Neural crest cell (in vitro differentiated cells): ENCODE measurements at regions not wholly inside any gene's neighbourhood (a gene's known extent, or its start where the extent isn't known, plus 50 kb on each side); places are given as distances from the start of the nearest gene placed in this dataset.

Experiments
- DNase-seq: peaks from one replicate; pipeline ENCODE4 v3.0.0; 2021; ENCODE audit warnings: low read depth, mixed read lengths, low spot score
- H3K27ac Mint-ChIP-seq: one replicate; pipeline ENCODE4 v1.8.0; 2021; ENCODE audit warnings: mild to moderate bottlenecking, mixed read lengths; ENCODE audit not compliant: unreplicated experiment
- H3K27me3 Mint-ChIP-seq: 2 replicates; pipeline ENCODE4 v1.8.0; 2021; ENCODE audit warnings: low read depth, mild to moderate bottlenecking, mixed read lengths
- H3K36me3 Mint-ChIP-seq: 2 replicates; pipeline ENCODE4 v1.8.0; 2021; ENCODE audit warnings: low read depth, mild to moderate bottlenecking, mixed read lengths
- H3K4me1 Mint-ChIP-seq: 2 replicates; pipeline ENCODE4 v1.8.0; 2021; ENCODE audit warnings: mixed read lengths
- H3K4me3 Mint-ChIP-seq: one replicate; pipeline ENCODE4 v1.8.0; 2021; ENCODE audit warnings: mild to moderate bottlenecking, mixed read lengths
- H3K9me3 Mint-ChIP-seq: 2 replicates; pipeline ENCODE4 v1.8.0; 2021; ENCODE audit warnings: mixed read lengths
- CTCF ChIP-seq: fragments of 200-600 bp; sonication (generic); conservative IDR thresholded peaks from 2 replicates; pipeline ENCODE4 v1.5.0; 2021; ENCODE audit warnings: antibody characterized with exemption, mild to moderate bottlenecking

GRCh38 chr7:52781250-52781649, 254.2 kb upstream of the POM121L12 start:
- no peaks in the 10 kb centered on the region for H3K36me3 Mint-ChIP-seq

DNA sequence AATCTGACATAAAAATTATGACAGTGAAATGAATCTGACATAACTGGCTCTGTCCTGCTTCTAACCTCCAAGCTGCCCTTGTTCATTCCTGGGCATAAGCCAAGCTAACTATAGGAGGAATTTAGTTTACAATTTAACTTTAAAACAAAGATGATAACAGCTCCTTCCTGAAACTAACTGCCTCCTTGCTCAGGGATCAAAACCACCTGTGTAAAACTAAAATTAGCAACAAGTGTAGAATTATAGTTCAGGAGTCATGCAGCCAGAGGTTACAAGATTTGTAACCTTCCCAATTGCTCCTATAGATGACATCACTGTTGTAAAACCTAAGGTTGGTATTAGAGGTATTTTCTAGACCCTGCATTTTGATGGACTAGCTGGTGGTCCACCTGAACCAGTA, 256.4 kb upstream of the POM121L12 start:
- H3K4me1 Mint-ChIP-seq, result no peaks in the 10 kb centered on the region

More at GRCh38 chr7:52781250-52781649, 254.2 kb upstream of the POM121L12 start:
- no peaks in the 10 kb centered on the region for H3K4me1 Mint-ChIP-seq
- no peaks in the 10 kb centered on the region for H3K27me3 Mint-ChIP-seq
- H3K27ac Mint-ChIP-seq, result no peak overlapping the region
- H3K4me3 Mint-ChIP-seq, result no peak overlapping the region
- DNase-seq, result no peak
- no peak for TF ChIP-seq CTCF
- H3K9me3 Mint-ChIP-seq, result peaks cover 2% of the 10 kb centered on the region

DNA sequence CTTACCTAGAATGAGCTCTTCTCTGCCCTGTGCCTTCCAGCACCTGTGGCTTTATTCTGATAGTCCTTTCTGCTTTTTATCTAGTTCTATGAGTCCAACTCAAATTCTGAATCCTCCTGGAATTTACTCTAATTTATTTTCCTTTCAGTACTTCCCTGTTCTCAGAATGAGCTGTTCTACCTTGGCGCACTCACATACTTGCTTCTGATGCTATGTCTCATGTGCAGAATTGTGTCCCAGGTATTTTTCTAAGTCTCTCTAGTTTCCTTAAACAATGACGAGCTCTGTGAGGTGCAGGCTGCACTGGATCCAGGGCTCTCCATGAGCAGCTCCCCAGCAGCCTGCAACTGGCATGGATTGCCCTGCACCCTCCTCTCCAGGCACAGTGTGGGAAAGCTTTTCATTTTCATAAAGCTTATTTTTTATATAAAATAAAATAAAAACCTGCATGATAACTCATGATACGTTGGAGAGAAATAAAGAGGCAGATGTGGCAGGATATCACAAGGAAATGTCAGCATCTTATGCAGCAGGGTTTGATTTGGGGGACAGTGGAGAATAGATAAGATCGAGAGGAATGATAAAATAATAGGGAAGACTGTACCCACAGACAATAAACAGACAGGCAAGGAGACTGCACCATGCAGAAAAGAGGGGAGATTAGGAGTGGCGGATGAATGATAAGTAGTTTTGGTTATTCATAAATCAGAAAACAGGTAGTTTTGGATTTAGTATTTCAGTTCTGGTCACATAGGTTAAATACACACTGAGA, 258.2 kb upstream of the POM121L12 start:
- H3K36me3 Mint-ChIP-seq, result no peaks in the 10 kb centered on the region
- H3K27ac Mint-ChIP-seq, result no peak overlapping the region
- DNase-seq, result no peak
- no peak for TF ChIP-seq CTCF
- no peaks in the 10 kb centered on the region for H3K27me3 Mint-ChIP-seq
- H3K4me3 Mint-ChIP-seq, result no peak overlapping the region
- H3K9me3 Mint-ChIP-seq, result no peaks in the 10 kb centered on the region
- no peaks in the 10 kb centered on the region for H3K4me1 Mint-ChIP-seq

More for the DNA sequence above, 256.4 kb upstream of the POM121L12 start:
- H3K27ac Mint-ChIP-seq, result no peak overlapping the region
- no peak for DNase-seq
- no peak overlapping the region for H3K4me3 Mint-ChIP-seq
- no peaks in the 10 kb centered on the region for H3K27me3 Mint-ChIP-seq
- H3K9me3 Mint-ChIP-seq, result no peaks in the 10 kb centered on the region
- H3K36me3 Mint-ChIP-seq, result no peaks in the 10 kb centered on the region
- no peak for TF ChIP-seq CTCF

GRCh38 chr7:52775876-52776275, 259.6 kb upstream of the POM121L12 start:
- Mint-ChIP-seq H3K4me1 (no peaks in the 10 kb centered on the region), H3K27me3 (no peaks in the 10 kb centered on the region), H3K36me3 (no peaks in the 10 kb centered on the region), H3K4me3 (no peak overlapping the region), H3K27ac (no peak overlapping the region), H3K9me3 (no peaks in the 10 kb centered on the region)
- DNase-seq, result no peak
- TF ChIP-seq CTCF, result no peak

GRCh38 chr7:52771177-52771576, 264.3 kb upstream of the POM121L12 start:
- Mint-ChIP-seq H3K36me3 (no peaks in the 10 kb centered on the region), H3K27ac (no peak overlapping the region), H3K4me3 (no peak overlapping the region), H3K9me3 (no peaks in the 10 kb centered on the region), H3K27me3 (no peaks in the 10 kb centered on the region), H3K4me1 (no peaks in the 10 kb centered on the region)
- no peak for TF ChIP-seq CTCF
- DNase-seq, result no peak
